ENCODE measurements at regions not wholly inside any gene's neighbourhood (a gene's known extent, or its start where the extent isn't known, plus 50 kb on each side); places are given as distances from the start of the nearest gene placed in this dataset.

- no peak overlapping the region for H3K14ac ChIP-seq (ENCODE audit: insufficient read length)
- POLR2A ChIA-PET (ENCODE audit: partially characterized antibody) = no interaction called here
- no peak overlapping the region for H3K56ac ChIP-seq (replicated peaks; ENCODE audit: insufficient read length, low read depth, low read length)
Measured at GRCh38 chr11:109018639-109019038, 353.8 kb downstream of the DDX10 start.

More at GRCh38 chr11:109018639-109019038, 353.8 kb downstream of the DDX10 start:
- Histone ChIP-seq H3K79me2 (ENCODE audit: control insufficient read depth in 1 of 2, insufficient read depth in 2 of 2, low read length in 2 of 2) (no peaks in the 10 kb centered on the region), H2BK12ac (ENCODE audit: low read depth, low read length) (no peak overlapping the region), H3K4me3 (ENCODE audit: extremely low read depth in 1 of 4, insufficient read depth in 2 of 4, low read depth in 3 of 4, low read length in 4 of 4) (no peak overlapping the region), H2BK120ac (replicated peaks; ENCODE audit: low read depth, low read length) (no peak overlapping the region), H3K18ac (ENCODE audit: extremely low read depth, low read length) (no peak overlapping the region), H3K9me3 (ENCODE audit: insufficient read depth in 2 of 2, low read depth in 1 of 2, low read length in 1 of 2) (no peaks in the 10 kb centered on the region), H3K79me1 (ENCODE audit: low read depth, low read length) (no peaks in the 10 kb centered on the region), H3K4ac (replicated peaks; ENCODE audit: insufficient read length, low read depth, low read length) (no peak overlapping the region), H2BK15ac (ENCODE audit: low read length) (no peak overlapping the region), H4K5ac (ENCODE audit: insufficient read length, low read depth, low read length) (no peak overlapping the region), H3K4me1 (replicated peaks in 1 of 4; ENCODE audit: control insufficient read depth in 3 of 4, insufficient read depth in 4 of 4, low read length in 3 of 4) (no peaks in the 10 kb centered on the region), H3K9ac (replicated peaks in 1 of 4; ENCODE audit: extremely low read depth in 1 of 4, low read depth in 3 of 4, low read length in 3 of 4) (no peak overlapping the region), H4K20me1 (replicated peaks in 1 of 2; ENCODE audit: control insufficient read depth in 1 of 2, insufficient read depth in 2 of 2, low read length in 2 of 2) (no peaks in the 10 kb centered on the region), H3K27ac (ENCODE audit: low read depth, low read length) (no peak overlapping the region), H3K23ac (ENCODE audit: insufficient read length) (no peak overlapping the region), H3K23me2 (ENCODE audit: low read depth, low read length) (no peaks in the 10 kb centered on the region), H2AFZ (ENCODE audit: low read length) (no peak overlapping the region), H2BK20ac (ENCODE audit: low read length) (no peak overlapping the region), H4K91ac (replicated peaks; ENCODE audit: insufficient read length, low read length) (no peak overlapping the region), H3K27me3 (replicated peaks in 1 of 4; ENCODE audit: control insufficient read depth in 3 of 4, extremely low read depth in 1 of 4, insufficient read depth in 3 of 4, low read length in 3 of 4) (no peaks in the 10 kb centered on the region), H3K4me2 (ENCODE audit: insufficient read depth in 1 of 2, low read depth in 2 of 2, low read length in 2 of 2) (no peak overlapping the region), H2AK5ac (ENCODE audit: low read depth, low read length) (no peak overlapping the region), H2BK5ac (ENCODE audit: low read depth, low read length) (no peak overlapping the region), H3K36me3 (ENCODE audit: control insufficient read depth in 2 of 4, insufficient read depth in 4 of 4, low read length in 3 of 4) (no peaks in the 10 kb centered on the region), H4K8ac (ENCODE audit: extremely low read depth, insufficient read depth, low read length) (no peak overlapping the region)
- 93% methylated on average over 3 of the region's 3 CpGs; no CpG with 5 or more reads in 1 of the 2 experiments for WGBS, 2 experiments (ENCODE audit: extremely low coverage in 1 of 2, insufficient coverage in 1 of 2, insufficient read length in 1 of 2, insufficient replicate concordance in 2 of 2, low coverage in 1 of 2, low lambda C conversion rate in 2 of 2, missing lambda C conversion rate in 1 of 2)
- TF ChIP-seq EGR1 (IDR thresholded peaks at IDR 0.05; ENCODE audit: borderline replicate concordance, low read depth, low read length) (no peak), EP300 (IDR thresholded peaks at IDR 0.05; ENCODE audit: borderline replicate concordance in 1 of 2, low read depth in 2 of 2, low read length in 2 of 2) (no peak), KDM5A (IDR thresholded peaks at IDR 0.05; ENCODE audit: low read length) (no peak), TAF7 (optimal IDR thresholded peaks at IDR 0.05; ENCODE audit: borderline replicate concordance, low read depth, low read length) (no peak), USF2 (IDR thresholded peaks at IDR 0.05; ENCODE audit: low read length) (no peak), CTBP2 (IDR thresholded peaks at IDR 0.05; ENCODE audit: borderline replicate concordance, insufficient read depth, insufficient read length, low read length) (no peak), ASH2L (IDR thresholded peaks at IDR 0.05; ENCODE audit: low read length) (no peak), YY1 (IDR thresholded peaks at IDR 0.05; ENCODE audit: low read depth, low read length) (no peak), ATF3 (IDR thresholded peaks at IDR 0.05; ENCODE audit: insufficient read depth, low read depth, low read length) (no peak), KDM1A (IDR thresholded peaks at IDR 0.05; ENCODE audit: borderline replicate concordance, low read length) (no peak), NRF1 (IDR thresholded peaks at IDR 0.05; ENCODE audit: low read depth, low read length) (no peak)
- CTCF ChIA-PET (ENCODE audit: partially characterized antibody) = no interaction called here
- DNase-seq (ENCODE audit: low read depth in 1 of 2, low spot score in 2 of 2) (no peak), FAIRE-seq (no peak)
